KMS-11 (cell line): ENCODE measurements at regions not wholly inside any gene's neighbourhood (a gene's known extent, or its start where the extent isn't known, plus 50 kb on each side); places are given as distances from the start of the nearest gene placed in this dataset.

Source experiments
- H2AFZ ChIP-seq: fragments of 200-600 bp; sonication (generic); 2 replicates; pipeline ENCODE4 v1.6.1; 2016; ENCODE audit warnings: antibody characterized with exemption, mixed run types, low read depth
- H3K27ac ChIP-seq: fragments of 200-600 bp; sonication (generic); 2 replicates; pipeline ENCODE4 v1.6.1; 2016; ENCODE audit warnings: mild to moderate bottlenecking, mixed run types
- H3K27me3 ChIP-seq: fragments of 200-600 bp; sonication (generic); 2 replicates; pipeline ENCODE4 v1.6.1; 2017; ENCODE audit warnings: mild to moderate bottlenecking, low read depth, mixed run types, moderate library complexity; ENCODE audit not compliant: insufficient read depth
- H3K36me3 ChIP-seq: fragments of 200-600 bp; sonication (generic); 2 replicates; pipeline ENCODE4 v1.6.1; 2017; ENCODE audit warnings: mild to moderate bottlenecking, mixed run types; ENCODE audit not compliant: insufficient read depth
- H3K4me1 ChIP-seq: fragments of 200-600 bp; sonication (generic); 2 replicates; pipeline ENCODE4 v1.6.1; 2016; ENCODE audit warnings: mild to moderate bottlenecking, low read depth, mixed run types; ENCODE audit not compliant: poor library complexity, severe bottlenecking
- H3K4me2 ChIP-seq: fragments of 200-600 bp; sonication (generic); 2 replicates; pipeline ENCODE4 v1.7.0; 2016; ENCODE audit warnings: mild to moderate bottlenecking, mixed run types
- H3K4me3 ChIP-seq: fragments of 200-600 bp; sonication (generic); IDR thresholded peaks from 2 replicates; pipeline ENCODE4 v1.6.1; 2017; ENCODE audit warnings: low read depth, low read length, mixed read lengths; ENCODE audit not compliant: insufficient read depth
- H3K79me2 ChIP-seq: fragments of 200-600 bp; sonication (generic); 2 replicates; pipeline ENCODE4 v1.6.1; 2016; ENCODE audit warnings: low read depth, mixed run types; ENCODE audit not compliant: insufficient read depth
- H3K9ac ChIP-seq: fragments of 200-600 bp; sonication (generic); 2 replicates; pipeline ENCODE4 v1.6.1; 2016; ENCODE audit warnings: mild to moderate bottlenecking, mixed run types
- H4K20me1 ChIP-seq: fragments of 200-600 bp; sonication (generic); 2 replicates; pipeline ENCODE4 v1.6.1; 2016; ENCODE audit warnings: mild to moderate bottlenecking, mixed run types; ENCODE audit not compliant: insufficient read depth
- CTCF ChIP-seq: fragments of 200-600 bp; sonication (generic); conservative IDR thresholded peaks from 2 replicates; pipeline ENCODE4 v1.6.1; 2017; ENCODE audit warnings: low read depth, mild to moderate bottlenecking, antibody characterized with exemption, low read length, moderate library complexity, mixed read lengths

- Histone ChIP-seq H4K20me1 (no peaks in the 10 kb centered on the region), H3K27me3 (no peaks in the 10 kb centered on the region), H3K36me3 (no peaks in the 10 kb centered on the region), H3K4me1 (no peaks in the 10 kb centered on the region), H3K79me2 (no peaks in the 10 kb centered on the region), H3K4me3 (no peak overlapping the region), H3K9ac (no peak overlapping the region), H3K4me2 (no peak overlapping the region), H2AFZ (no peak overlapping the region), H3K27ac (no peak overlapping the region)
- TF ChIP-seq CTCF: no peak
Measured at GRCh38 chr15:95577927-95578326, 752.6 kb upstream of the NR2F2 start.

GRCh38 chr15:95580121-95580520 lies 750.4 kb upstream of the NR2F2 start:
- no peak for TF ChIP-seq CTCF
- Histone ChIP-seq H3K27ac (no peak overlapping the region), H2AFZ (no peak overlapping the region)

GRCh38 chr15:95581595-95581994 lies 748.9 kb upstream of the NR2F2 start:
- Histone ChIP-seq H3K27ac (no peak overlapping the region), H3K36me3 (no peaks in the 10 kb centered on the region), H3K4me3 (no peak overlapping the region), H3K27me3 (no peaks in the 10 kb centered on the region), H3K9ac (no peak overlapping the region), H3K4me2 (no peak overlapping the region), H3K4me1 (no peaks in the 10 kb centered on the region), H4K20me1 (no peaks in the 10 kb centered on the region), H2AFZ (no peak overlapping the region), H3K79me2 (no peaks in the 10 kb centered on the region)
- TF ChIP-seq CTCF: no peak

More at GRCh38 chr15:95580121-95580520, 750.4 kb upstream of the NR2F2 start:
- no peak overlapping the region for H3K9ac ChIP-seq
- no peak overlapping the region for H3K4me3 ChIP-seq
- H3K4me2 ChIP-seq: no peak overlapping the region
- no peaks in the 10 kb centered on the region for H3K27me3 ChIP-seq
- no peaks in the 10 kb centered on the region for H4K20me1 ChIP-seq
- H3K36me3 ChIP-seq: no peaks in the 10 kb centered on the region
- H3K79me2 ChIP-seq: no peaks in the 10 kb centered on the region
- H3K4me1 ChIP-seq: no peaks in the 10 kb centered on the region

- no peak for TF ChIP-seq CTCF
- Histone ChIP-seq H3K27ac (no peak overlapping the region), H3K4me2 (no peak overlapping the region)
Measured at GRCh38 chr15:95584088-95584487, 746.4 kb upstream of the NR2F2 start.

More at GRCh38 chr15:95584088-95584487, 746.4 kb upstream of the NR2F2 start:
- Histone ChIP-seq H3K9ac (no peak overlapping the region), H4K20me1 (no peaks in the 10 kb centered on the region), H3K4me1 (no peaks in the 10 kb centered on the region), H3K36me3 (no peaks in the 10 kb centered on the region), H3K4me3 (no peak overlapping the region), H2AFZ (no peak overlapping the region), H3K79me2 (no peaks in the 10 kb centered on the region), H3K27me3 (no peaks in the 10 kb centered on the region)
